Mesenchymal stem cell (in vitro differentiated cells and primary cell): ENCODE measurements at regions not wholly inside any gene's neighbourhood (a gene's known extent, or its start where the extent isn't known, plus 50 kb on each side); places are given as distances from the start of the nearest gene placed in this dataset.

Source experiments
- DNase-seq: peaks from one replicate; pipeline ENCODE4 v3.0.0-alpha.2; 2013
- H2AFZ ChIP-seq: one replicate; pipeline ENCODE4 v1.6.1; 2013; ENCODE audit warnings: low read depth, mild to moderate bottlenecking, control low read depth, inconsistent platforms, low read length, moderate library complexity
- H2AK5ac ChIP-seq: 2 replicates; pipeline ENCODE4 v1.6.1; 2013; ENCODE audit warnings: low read length, moderate library complexity, mild to moderate bottlenecking, inconsistent platforms; ENCODE audit not compliant: severe bottlenecking
- H2BK120ac ChIP-seq: one replicate; pipeline ENCODE4 v1.6.1; 2013; ENCODE audit warnings: low read depth, mild to moderate bottlenecking, inconsistent platforms, low read length, moderate library complexity
- H2BK12ac ChIP-seq, 2 experiments: one replicate each; pipeline ENCODE4 v1.6.1; 2013; ENCODE audit warnings: inconsistent platforms in 2 of 2, low read length in 2 of 2, mild to moderate bottlenecking in 2 of 2, moderate library complexity in 2 of 2, control low read depth in 1 of 2
- H2BK15ac ChIP-seq: one replicate; pipeline ENCODE4 v1.6.1; 2013; ENCODE audit warnings: mild to moderate bottlenecking, low read depth, inconsistent platforms; ENCODE audit not compliant: poor library complexity, severe bottlenecking
- H2BK5ac ChIP-seq: 2 replicates; pipeline ENCODE4 v1.6.1; 2013; ENCODE audit warnings: low read depth, mild to moderate bottlenecking, low read length, control low read depth, inconsistent platforms; ENCODE audit not compliant: poor library complexity, severe bottlenecking
- H3K14ac ChIP-seq, 2 experiments: one replicate each; pipeline ENCODE4 v1.6.1; 2013; ENCODE audit warnings: inconsistent platforms in 2 of 2, low read length in 2 of 2, control low read depth in 1 of 2, mild to moderate bottlenecking in 1 of 2, moderate library complexity in 1 of 2
- H3K18ac ChIP-seq, 2 experiments: one replicate each; pipeline ENCODE4 v1.6.1; 2013; ENCODE audit warnings: inconsistent platforms in 2 of 2, low read length in 2 of 2, control low read depth in 1 of 2, low read depth in 1 of 2, mild to moderate bottlenecking in 1 of 2
- H3K23ac ChIP-seq, 2 experiments: one replicate each; pipeline ENCODE4 v1.6.1; 2013; ENCODE audit warnings: inconsistent platforms in 2 of 2, low read length in 2 of 2, mild to moderate bottlenecking in 2 of 2, moderate library complexity in 2 of 2, control low read depth in 1 of 2
- H3K27ac ChIP-seq: 2 replicates; pipeline ENCODE4 v1.5.1; 2013; ENCODE audit warnings: mild to moderate bottlenecking, moderate library complexity, low read length, control low read depth, inconsistent platforms; ENCODE audit not compliant: poor library complexity, severe bottlenecking
- H3K27me3 ChIP-seq, 2 experiments: 2 replicates each; pipeline versions ENCODE4 v1.6.1 to v1.7.0; 2013; ENCODE audit warnings: low read length in 2 of 2, mild to moderate bottlenecking in 2 of 2, moderate library complexity in 2 of 2, control low read depth in 1 of 2, inconsistent platforms in 1 of 2; ENCODE audit not compliant: control insufficient read depth in 1 of 2, insufficient read depth in 1 of 2
- H3K36me3 ChIP-seq, 2 experiments: 2 replicates each; pipeline versions ENCODE4 v1.6.1 to v1.7.0; 2013; ENCODE audit warnings: low read length in 2 of 2, control low read depth in 1 of 2, inconsistent platforms in 1 of 2, low read depth in 1 of 2, mild to moderate bottlenecking in 1 of 2; ENCODE audit not compliant: insufficient read depth in 2 of 2, control insufficient read depth in 1 of 2
- H3K4ac ChIP-seq, 2 experiments: one replicate each; pipeline ENCODE4 v1.6.1; 2013; ENCODE audit warnings: inconsistent platforms in 2 of 2, low read length in 2 of 2, mild to moderate bottlenecking in 2 of 2, moderate library complexity in 2 of 2, control low read depth in 1 of 2, low read depth in 1 of 2
- H3K4me1 ChIP-seq: 2 replicates; pipeline ENCODE4 v1.6.1; 2013; ENCODE audit warnings: low read depth, low read length, control low read depth; ENCODE audit not compliant: control insufficient read depth, insufficient read depth
- H3K4me2 ChIP-seq: 2 replicates; pipeline ENCODE4 v1.6.1; 2013; ENCODE audit warnings: low read length, mild to moderate bottlenecking, inconsistent platforms; ENCODE audit not compliant: poor library complexity, severe bottlenecking
- H3K4me3 ChIP-seq, 2 experiments: 2 replicates each; pipeline versions ENCODE4 v1.5.1 to v1.7.0; 2013; ENCODE audit warnings: low read length in 2 of 2, mild to moderate bottlenecking in 2 of 2, control low read depth in 1 of 2, low read depth in 1 of 2; ENCODE audit not compliant: insufficient read depth in 1 of 2
- H3K79me1 ChIP-seq: replicated peaks from 2 replicates; pipeline ENCODE4 v1.6.1; 2013; ENCODE audit warnings: mild to moderate bottlenecking, control low read depth, low read length, inconsistent platforms; ENCODE audit not compliant: poor library complexity, severe bottlenecking
- H3K9ac ChIP-seq: 2 replicates; pipeline ENCODE4 v1.7.0; 2013; ENCODE audit warnings: mild to moderate bottlenecking, low read length, moderate library complexity
- H3K9me3 ChIP-seq: 2 replicates; pipeline ENCODE4 v1.7.0; 2013; ENCODE audit warnings: mild to moderate bottlenecking, low read length; ENCODE audit not compliant: control insufficient read depth
- H4K8ac ChIP-seq: one replicate; pipeline ENCODE4 v1.6.1; 2013; ENCODE audit warnings: inconsistent platforms, mild to moderate bottlenecking, low read length, moderate library complexity
- H4K91ac ChIP-seq: one replicate; pipeline ENCODE4 v1.6.1; 2013; ENCODE audit warnings: mild to moderate bottlenecking, low read length, inconsistent platforms
- WGBS: methylation state at CpG from one replicate; pipeline ENCODE4 v1.1.7; 2013; ENCODE audit warnings: mixed read lengths; 5-methylcytosine and 5-hydroxymethylcytosine counted together

GRCh38 chr10:20712774-20713173 lies 184.3 kb downstream of the NEBL start:
- Histone ChIP-seq H3K23ac (no peak overlapping the region), H3K9ac (no peak overlapping the region), H4K8ac (no peak overlapping the region), H3K27me3 (no peaks in the 10 kb centered on the region), H2AK5ac (no peak overlapping the region), H3K79me1 (no peaks in the 10 kb centered on the region), H3K14ac (no peak overlapping the region), H3K4me3 (no peak overlapping the region), H3K4me1 (no peaks in the 10 kb centered on the region), H2BK15ac (no peak overlapping the region), H3K36me3 (no peaks in the 10 kb centered on the region), H2BK5ac (no peak overlapping the region), H3K9me3 (peaks cover 4% of the 10 kb centered on the region), H4K91ac (no peak overlapping the region), H2BK120ac (no peak overlapping the region), H2AFZ (no peak overlapping the region), H2BK12ac (no peak overlapping the region), H3K4ac (no peak overlapping the region), H3K18ac (no peak overlapping the region), H3K27ac (no peak overlapping the region), H3K4me2 (no peak overlapping the region)
- WGBS: no CpG with 5 or more reads among the region's 1 CpG
- no peak for DNase-seq

DNA sequence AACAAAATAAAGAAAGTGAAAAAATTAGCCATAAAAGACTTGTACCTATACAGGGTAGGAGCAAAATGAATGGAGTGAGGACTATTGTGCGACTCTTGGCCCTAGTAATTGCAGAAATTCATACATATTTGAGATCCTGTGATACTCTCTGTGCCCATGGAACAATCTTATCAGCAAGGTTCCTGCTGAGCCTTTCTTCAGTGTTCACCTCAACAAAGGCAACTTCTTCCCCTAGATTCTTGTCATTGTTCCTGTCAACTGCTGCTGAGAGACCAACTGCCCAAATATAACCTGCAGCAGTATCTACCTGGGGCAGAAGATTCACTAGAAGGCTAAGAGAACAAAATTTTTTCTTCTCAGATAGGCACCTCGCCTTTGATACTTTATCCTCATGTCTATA lies 187.4 kb downstream of the NEBL start:
- no peaks in the 10 kb centered on the region for H3K36me3 ChIP-seq
- no peak overlapping the region for H3K4me2 ChIP-seq
- no peak overlapping the region for H3K27ac ChIP-seq
- no peak overlapping the region for H2BK15ac ChIP-seq
- DNase-seq: no peak
- peaks cover 4% of the 10 kb centered on the region for H3K9me3 ChIP-seq
- H3K18ac ChIP-seq: no peak overlapping the region
- no peak overlapping the region for H4K91ac ChIP-seq
- H3K23ac ChIP-seq: no peak overlapping the region
- no peaks in the 10 kb centered on the region for H3K27me3 ChIP-seq
- no peak overlapping the region for H2AFZ ChIP-seq
- H3K4me3 ChIP-seq: no peak overlapping the region
- WGBS: 92% methylated on average over 2 of the region's 2 CpGs
- no peaks in the 10 kb centered on the region for H3K4me1 ChIP-seq
- no peak overlapping the region for H2BK12ac ChIP-seq
- no peak overlapping the region for H4K8ac ChIP-seq
- no peak overlapping the region for H3K14ac ChIP-seq
- no peak overlapping the region for H3K4ac ChIP-seq
- H3K9ac ChIP-seq: no peak overlapping the region
- no peak overlapping the region for H2BK5ac ChIP-seq
- H3K79me1 ChIP-seq: no peaks in the 10 kb centered on the region
- H2AK5ac ChIP-seq: no peak overlapping the region
- H2BK120ac ChIP-seq: no peak overlapping the region

GRCh38 chr10:20708305-20708704 lies 188.8 kb downstream of the NEBL start:
- no peak overlapping the region for H2BK15ac ChIP-seq
- H3K4me2 ChIP-seq: no peak overlapping the region
- H3K23ac ChIP-seq: no peak overlapping the region
- H3K9ac ChIP-seq: no peak overlapping the region
- no peak overlapping the region for H3K27ac ChIP-seq
- no peak overlapping the region for H4K8ac ChIP-seq
- no peak overlapping the region for H2BK12ac ChIP-seq
- no peaks in the 10 kb centered on the region for H3K4me1 ChIP-seq
- no peak overlapping the region for H3K18ac ChIP-seq
- H2BK120ac ChIP-seq: no peak overlapping the region
- H2BK5ac ChIP-seq: no peak overlapping the region
- no peak overlapping the region for H4K91ac ChIP-seq
- H3K9me3 ChIP-seq: peaks cover 4% of the 10 kb centered on the region
- no peak overlapping the region for H2AFZ ChIP-seq
- H3K36me3 ChIP-seq: no peaks in the 10 kb centered on the region
- H3K14ac ChIP-seq: no peak overlapping the region
- no peak for DNase-seq
- 100% methylated on average over 2 of the region's 4 CpGs for WGBS
- H3K27me3 ChIP-seq: no peaks in the 10 kb centered on the region
- no peaks in the 10 kb centered on the region for H3K79me1 ChIP-seq
- H2AK5ac ChIP-seq: no peak overlapping the region
- no peak overlapping the region for H3K4me3 ChIP-seq
- no peak overlapping the region for H3K4ac ChIP-seq

- Histone ChIP-seq H3K27me3 (no peaks in the 10 kb centered on the region), H2BK12ac (no peak overlapping the region), H2AFZ (no peak overlapping the region), H2AK5ac (no peak overlapping the region), H3K4me3 (no peak overlapping the region), H3K14ac (no peak overlapping the region), H3K4me1 (no peaks in the 10 kb centered on the region), H3K23ac (no peak overlapping the region), H3K79me1 (no peaks in the 10 kb centered on the region), H3K9ac (no peak overlapping the region), H3K18ac (no peak overlapping the region), H2BK15ac (no peak overlapping the region), H3K27ac (no peak overlapping the region), H3K9me3 (peaks cover 4% of the 10 kb centered on the region), H3K4ac (no peak overlapping the region), H4K91ac (no peak overlapping the region), H3K36me3 (no peaks in the 10 kb centered on the region), H3K4me2 (no peak overlapping the region), H2BK120ac (no peak overlapping the region), H2BK5ac (no peak overlapping the region), H4K8ac (no peak overlapping the region)
- no peak for DNase-seq
- WGBS: 81% methylated on average over 3 of the region's 3 CpGs
Observed at GRCh38 chr10:20707251-20707650, 189.9 kb downstream of the NEBL start.
